NOMO-1 treated with DMSO at 0.1 percent for 48 hours (cell line): ENCODE measurements at regions not wholly inside any gene's neighbourhood (a gene's known extent, or its start where the extent isn't known, plus 50 kb on each side); places are given as distances from the start of the nearest gene placed in this dataset.
"Not testable (repeated sequence)": the region's sequence is repeated elsewhere in the genome, so short reads cannot be mapped to it uniquely, and the experiment has no call there.

ENCODE experiments used
- DNase-seq: peaks from one replicate; lab custom pipeline; 2025; ENCODE audit not compliant: unreplicated experiment; lab: John Stamatoyannopoulos, UW

DNA sequence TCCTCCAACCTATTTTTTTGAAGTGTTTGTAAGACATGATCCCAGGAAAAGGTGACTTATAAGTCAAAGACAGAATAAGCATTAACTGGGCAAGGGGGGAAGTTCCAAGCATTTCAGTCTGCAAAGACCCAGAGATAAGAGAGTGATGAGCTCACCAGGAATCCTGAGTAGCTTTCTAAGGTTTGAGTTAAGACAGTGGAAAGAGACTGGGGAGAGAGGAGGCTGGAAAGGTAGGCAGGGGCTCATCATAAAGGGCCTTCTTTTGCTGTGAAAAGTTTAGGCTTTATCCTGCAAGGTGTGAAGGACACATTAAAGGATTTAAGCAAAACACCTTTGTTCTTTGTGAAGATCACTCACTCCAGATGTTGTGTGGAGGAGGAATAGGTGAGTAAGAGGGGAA, 438.8 kb downstream of the CHL1 start:
- no peak for DNase-seq

DNA sequence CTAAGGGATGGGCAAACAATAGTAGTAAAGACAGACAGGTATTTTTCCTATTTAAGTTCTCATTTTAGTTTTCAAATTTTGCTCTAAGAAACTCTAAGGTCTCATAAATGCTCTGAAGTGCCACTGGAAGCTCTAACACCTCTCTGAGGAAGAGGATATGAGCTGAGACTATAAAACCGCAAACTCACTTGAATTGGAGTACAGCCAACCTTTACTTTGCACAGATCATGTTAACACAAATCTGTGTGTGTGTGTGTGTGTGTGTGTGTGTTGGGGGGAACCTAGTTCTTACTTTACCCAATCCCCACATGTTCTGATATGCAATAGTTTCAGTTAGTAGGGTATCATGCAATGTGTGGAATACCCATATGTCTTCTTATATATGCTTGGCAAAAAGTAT, 446.8 kb downstream of the CHL1 start:
- DNase-seq: no peak

DNA sequence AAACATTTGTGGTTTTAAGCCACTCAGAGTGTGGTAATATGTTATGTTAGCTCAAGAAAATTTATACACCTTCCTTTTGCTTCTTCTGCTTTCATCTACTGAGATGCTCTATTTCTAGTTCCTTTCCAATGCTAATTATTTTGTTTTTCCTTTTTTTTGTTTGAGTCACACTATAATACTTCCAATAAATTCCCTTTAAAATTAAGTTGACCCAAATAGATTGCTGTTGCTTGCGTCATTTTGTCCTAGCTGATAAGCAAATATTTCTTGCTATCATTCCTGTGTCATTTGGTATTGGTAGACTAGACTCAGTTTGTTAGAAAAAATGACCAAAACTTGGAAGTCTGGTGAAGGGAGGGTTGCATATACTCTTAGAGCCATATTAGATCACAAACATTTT, 437.0 kb upstream of the CNTN6 start:
- no peak for DNase-seq

DNA sequence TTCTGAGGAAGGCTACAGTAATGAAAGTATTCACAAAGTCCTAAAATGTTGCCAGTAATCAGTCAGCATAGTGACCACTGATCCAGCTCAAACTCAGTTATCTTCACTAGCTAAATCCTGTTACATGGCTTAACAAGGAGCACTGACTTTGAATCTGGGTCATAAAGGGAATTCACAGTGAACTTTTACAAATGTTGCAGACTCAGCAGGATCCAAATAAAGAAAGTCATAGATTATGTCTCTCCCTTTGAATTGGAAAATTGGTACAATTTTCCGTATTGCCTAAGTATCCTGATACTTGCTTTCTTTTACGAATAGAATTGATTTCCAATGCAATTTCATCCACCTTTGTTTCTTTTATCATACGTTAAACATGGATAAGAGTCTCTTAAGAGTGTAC, 431.5 kb upstream of the CNTN6 start:
- no peak for DNase-seq

DNA sequence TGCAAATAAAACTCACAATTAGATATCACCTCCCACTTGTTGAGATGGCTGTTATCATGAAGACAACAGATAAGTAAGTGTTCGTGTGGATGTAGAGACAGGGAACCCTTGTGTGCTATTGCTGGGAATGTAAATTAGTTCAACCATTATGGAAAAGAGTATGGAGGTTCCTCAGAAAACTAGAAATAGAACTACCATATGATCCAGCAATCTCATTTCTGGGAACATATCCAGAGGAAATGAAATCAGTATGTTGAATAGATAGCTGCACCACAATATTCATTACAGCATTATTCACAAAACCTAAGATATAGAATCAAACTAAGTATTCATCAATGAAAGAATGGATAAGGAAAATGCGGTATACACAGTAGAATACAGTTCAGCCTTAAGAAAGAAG, 418.7 kb upstream of the CNTN6 start:
- no peak for DNase-seq

DNA sequence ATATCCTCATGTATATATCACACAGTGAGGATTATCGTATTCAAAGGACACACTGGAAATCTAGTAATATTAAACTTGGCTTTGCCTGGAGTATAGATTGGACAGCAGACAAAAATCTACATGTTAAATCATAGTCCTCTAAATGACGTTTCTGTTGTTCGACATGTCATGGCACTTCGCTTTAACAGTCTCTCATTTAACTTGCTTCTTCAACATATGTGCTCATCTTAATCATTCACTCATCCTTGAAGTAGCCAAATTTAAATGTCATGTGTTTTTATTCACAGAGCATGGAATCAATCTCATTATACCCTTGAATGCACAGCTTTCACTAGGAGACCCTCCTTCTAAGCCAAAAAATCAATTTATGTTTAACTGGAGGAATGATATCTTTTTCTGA, 417.0 kb upstream of the CNTN6 start:
- no peak for DNase-seq

DNA sequence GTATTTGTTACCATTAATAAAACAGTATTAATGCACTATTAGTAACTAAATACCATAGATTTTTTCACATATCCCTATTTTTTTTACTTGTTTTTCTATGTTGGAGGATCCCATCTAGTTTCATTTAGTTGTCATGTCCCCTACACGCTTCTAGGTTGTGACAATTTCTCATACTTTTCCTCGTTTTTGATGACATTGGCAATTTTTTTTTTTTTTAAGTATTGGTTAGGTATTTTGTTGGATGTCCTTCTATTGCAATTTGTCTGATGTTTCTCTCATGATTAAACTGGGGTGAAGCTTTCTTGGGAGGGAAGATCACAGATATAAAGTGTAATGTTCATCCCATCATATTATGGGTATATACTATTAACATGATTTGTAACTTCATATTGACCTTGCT, 409.1 kb upstream of the CNTN6 start:
- no peak for DNase-seq

DNA sequence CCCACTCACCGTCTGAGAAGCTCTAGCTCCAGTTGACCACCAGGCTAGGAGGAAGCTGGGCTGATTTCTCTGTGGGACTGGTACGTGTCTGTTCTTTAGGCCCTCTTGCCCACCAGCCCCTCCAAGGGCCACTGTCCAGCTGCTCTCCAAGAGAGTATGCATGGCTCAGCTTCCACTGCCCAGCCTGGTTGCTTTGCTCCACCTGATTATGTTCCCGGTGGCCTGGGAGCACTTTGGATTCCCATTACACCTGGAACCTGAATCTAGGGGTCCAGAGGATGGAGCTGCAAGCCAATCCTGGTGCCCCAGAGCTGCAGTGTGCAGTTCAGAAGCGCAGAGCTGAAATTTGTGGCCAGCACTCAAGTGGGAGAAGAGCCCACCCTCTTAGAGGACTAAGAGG, 402.1 kb upstream of the CNTN6 start:
- no peak for DNase-seq

DNA sequence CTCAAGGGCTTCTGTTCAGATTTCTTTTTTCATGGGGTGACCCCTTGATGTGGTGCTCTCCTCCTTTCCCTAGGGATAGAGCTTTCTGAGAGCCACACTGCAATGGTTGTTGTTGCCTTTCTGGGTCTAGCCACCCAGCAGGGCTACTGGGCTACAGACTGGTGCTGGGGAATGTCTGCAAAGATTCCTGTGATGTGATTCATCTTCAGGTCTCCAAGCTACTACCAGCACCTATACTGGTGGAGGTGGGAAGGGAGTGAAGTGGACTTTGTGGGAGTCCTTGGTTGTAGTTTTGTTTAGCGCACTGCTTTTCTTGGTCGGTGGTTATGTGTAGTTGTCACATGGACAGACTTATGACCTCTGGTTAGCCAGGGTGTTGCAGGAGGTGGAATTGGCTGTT, 392.3 kb upstream of the CNTN6 start:
- DNase-seq: no peak

DNA sequence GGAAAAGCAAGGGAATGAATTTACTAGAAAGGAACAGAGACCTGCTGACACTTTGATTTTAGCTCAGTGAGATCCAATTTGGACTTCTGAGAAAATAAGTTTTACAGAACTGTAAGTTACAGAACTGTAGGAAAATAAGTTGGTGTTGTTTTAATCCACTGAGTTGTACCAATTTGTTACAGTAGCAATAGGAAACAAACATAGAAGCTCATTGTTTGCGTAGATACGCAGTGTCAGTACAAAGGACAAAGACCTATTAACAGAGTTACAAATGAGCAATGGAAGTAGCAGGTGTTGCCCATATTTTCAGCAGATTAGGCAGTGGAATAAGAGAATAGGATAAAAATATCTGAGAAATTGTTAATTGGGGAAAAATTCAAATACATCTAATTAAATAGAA, 385.8 kb upstream of the CNTN6 start:
- DNase-seq: no peak

DNA sequence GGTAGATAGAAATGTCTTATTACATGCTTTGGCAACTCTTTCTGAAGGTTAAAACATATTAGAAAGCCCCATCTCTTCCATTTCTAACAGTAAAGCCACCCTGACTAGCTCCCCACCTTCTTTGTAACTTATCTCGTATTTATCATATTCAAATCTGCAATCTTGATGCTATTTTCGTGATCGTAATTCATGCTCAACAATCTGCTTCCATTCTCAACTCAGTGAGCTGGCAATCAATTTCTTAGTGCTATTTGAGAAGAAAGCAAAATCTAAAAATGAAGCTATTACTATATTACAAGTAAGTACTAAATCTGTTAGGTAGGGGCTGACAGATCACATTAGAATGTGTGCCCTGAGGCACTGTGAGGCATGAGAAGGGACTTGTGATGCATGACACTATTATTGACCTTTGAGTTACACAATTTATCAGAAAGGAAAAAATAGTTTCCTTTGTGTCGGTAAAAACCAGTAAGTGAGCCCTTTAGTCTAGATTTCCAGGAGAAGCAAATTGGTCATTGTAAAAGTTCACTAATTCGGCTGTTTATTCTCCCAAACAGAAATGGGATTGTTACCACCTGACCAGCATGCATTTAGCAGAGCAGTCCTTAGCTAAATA, 379.7 kb upstream of the CNTN6 start:
- DNase-seq: no peak

DNA sequence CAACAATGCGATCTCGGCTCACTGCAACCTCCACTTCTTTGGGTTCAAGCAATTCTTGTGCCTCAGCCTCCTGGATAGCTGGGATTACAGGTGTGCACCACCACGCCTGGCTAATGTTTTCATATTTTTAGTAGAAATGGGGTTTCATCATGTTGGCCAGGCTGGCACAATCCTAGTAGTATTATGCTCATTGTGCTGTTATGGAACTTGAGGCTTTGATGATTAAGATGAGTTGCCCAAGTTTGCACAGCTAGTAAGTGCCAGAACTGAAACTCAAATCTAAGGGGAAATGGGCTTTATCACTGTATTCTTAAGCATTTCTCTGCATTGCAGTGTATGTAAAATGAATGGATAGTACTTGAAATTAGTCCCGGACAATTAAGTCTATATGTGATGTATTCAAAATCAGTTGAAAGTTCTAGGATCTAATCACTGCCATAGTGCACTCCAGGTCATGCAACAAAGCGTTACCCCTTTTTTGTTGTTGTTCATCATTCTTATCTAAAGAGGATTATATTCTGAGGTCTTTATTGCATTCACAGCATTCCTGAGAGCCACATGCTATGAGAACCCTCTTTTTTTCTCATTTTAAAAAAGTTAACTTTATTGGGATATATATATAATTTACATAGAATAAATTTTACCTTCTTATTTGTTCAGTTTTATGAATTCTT, 378.7 kb upstream of the CNTN6 start:
- DNase-seq: no peak

DNA sequence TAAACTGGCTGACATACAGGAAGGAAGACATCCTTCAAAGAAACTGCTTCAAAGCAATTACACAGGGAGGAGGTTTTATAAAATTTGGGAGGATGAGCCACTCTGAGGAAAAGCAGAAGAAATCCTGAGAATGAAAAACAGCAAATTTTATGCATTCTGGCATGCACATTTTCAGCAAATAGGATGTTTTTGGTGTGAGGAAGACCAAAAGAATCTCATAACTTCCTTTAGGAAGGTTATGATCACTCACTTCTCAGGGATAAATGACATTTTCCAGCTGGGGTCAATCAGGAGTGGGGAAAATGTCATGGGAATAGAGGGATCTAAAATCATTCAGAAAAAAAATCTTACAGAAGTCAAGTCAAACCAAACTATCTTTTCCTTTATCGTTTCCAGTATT, 371.7 kb upstream of the CNTN6 start:
- DNase-seq: no peak

DNA sequence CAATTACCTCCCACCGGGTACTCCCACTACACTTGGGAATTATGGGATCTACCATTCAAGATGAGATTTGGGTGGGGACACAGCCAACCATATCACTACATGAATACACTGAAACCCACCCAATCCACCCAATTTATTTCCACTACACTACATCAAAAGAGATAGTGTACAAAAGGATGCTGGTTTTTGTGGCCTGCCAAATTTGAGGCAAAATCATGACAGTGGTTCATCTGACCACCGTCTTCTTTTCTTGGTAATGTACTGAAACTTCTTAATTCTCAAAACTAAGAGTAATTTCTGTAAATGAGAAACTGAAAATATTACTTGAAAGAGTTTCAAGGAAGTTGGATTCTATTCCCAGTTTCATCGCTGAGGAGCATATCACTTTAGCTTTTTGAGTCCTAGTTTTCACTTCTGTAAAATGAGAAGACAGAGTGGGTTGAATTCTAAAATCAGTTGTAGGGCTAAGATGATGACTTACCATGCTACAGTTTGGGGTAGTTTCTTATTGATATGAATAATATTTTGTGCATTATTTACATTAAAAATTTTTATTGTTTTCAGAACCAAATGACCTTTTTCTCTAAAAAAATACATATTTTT, 360.4 kb upstream of the CNTN6 start:
- no peak for DNase-seq

DNA sequence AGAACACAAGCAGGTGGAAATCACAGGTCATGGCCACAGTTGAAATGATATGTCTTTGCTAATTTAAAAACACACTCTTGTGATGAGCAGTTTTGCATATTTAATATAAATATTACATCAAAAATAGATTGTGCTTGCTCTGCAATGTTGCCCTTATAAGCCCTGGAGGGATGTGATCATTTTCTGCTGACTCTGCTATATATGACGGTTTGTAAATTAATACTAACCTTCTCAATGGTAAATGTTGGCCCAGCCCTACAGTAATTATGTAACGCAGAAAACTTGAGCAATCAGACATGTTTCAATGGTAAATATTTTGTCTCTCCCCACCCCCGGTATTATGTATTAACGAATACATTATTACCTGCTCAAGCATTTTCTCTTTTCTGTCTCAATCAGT, 359.5 kb upstream of the CNTN6 start:
- no peak for DNase-seq

DNA sequence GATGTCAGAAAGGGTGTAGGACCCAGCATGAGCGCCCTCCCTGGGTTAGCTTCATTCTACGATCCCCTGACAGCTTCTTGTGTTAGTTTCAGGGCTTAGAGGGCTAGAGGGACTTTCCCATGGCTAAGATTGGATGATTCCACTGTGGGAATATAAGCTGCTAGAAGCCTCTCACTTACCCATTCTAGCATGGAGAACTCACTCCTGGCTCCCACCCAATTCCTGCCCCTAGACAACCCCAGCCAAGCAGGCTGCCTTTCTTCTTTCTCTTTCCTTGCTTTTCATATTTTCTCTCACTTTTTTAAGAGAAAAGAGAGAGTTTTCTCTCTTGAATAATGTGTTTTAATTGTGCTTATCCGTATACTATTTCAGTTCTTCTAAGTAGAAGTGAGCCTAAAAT, 335.1 kb upstream of the CNTN6 start:
- DNase-seq: no peak

DNA sequence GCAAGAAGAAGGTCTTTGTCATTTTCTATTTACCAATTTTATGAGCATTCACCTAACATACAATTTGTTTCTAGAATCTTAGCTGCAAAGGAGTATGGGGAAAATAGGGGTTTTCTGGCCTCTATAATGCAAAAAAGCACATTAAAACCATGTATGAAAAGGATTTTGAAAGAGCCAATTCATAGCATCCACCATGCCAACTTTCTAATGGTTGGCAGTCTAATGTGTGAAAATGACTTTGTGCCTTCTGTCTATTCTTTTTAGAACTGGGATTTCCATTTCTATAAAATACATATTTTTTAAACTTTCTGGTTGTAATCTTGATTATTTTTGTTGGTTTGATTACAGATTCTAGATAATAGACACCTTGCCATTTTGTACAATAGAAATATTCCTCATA, 333.7 kb upstream of the CNTN6 start:
- DNase-seq: no peak

DNA sequence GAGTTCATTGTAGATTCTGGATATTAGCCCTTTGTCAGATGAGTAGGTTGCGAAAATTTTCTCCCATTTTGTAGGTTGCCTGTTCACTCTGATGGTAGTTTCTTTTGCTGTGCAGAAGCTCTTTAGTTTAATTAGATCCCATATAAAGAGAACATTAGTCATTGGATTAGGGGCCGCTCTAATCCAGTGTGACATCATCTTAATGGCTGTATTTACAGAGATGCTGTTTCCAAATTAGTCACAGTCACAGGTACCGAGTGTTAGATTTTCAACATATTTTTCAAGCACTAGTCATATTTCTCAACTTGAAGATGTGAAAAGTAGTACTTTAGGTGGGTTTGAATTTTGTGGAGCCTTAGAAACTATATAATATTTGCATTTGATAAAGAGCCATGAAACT, 319.4 kb upstream of the CNTN6 start:
- not testable (repeated sequence) for DNase-seq

DNA sequence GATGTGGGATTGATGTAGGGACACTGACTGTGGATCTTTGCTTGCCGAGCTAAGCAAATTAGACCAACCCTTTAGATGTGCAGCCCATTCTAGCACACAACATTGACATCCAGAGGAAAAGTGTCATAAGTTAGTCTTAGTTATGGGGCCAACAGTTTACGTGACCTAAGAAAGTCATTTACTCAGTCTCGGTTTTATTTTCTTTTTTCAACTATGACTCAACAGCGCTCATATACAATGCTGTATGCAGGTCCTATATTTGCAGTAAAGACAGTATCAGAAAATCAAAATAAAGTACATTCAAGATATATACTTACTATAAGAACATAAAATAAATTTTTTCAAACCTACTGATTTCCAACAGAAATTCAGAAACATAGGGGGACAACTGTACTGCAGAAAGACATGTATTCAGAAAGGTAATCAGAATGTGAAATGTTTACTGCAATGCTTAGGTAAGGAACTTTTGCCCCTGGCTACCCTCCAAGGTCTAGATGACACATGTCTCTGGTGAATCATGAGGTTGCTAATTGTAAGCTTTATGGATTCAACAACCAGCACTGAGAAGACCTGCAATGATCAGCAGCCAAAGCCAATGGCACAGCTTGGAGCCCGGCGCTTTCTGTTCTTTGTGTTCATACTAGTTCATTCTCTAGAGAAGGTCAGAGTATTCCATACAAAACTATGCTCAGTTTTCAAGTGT, 317.5 kb upstream of the CNTN6 start:
- no peak for DNase-seq

DNA sequence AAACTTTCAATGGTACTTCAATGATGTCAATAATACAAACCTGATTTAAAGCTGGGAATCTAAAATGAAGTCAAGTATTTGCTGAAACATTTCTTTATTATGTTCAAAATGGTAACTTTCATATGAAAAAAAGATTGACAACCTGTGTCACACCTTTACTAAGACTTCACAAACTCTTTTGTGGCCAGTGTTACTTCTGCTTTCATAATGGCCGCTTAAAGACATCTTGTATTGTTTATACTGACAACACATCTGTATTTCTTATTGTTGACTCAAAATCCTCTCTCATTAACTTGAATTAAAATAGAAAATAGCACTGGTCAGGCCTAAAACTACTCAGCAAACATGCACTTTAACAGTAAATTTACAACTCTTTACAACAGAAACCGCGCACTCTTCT, 312.3 kb upstream of the CNTN6 start:
- no peak for DNase-seq

DNA sequence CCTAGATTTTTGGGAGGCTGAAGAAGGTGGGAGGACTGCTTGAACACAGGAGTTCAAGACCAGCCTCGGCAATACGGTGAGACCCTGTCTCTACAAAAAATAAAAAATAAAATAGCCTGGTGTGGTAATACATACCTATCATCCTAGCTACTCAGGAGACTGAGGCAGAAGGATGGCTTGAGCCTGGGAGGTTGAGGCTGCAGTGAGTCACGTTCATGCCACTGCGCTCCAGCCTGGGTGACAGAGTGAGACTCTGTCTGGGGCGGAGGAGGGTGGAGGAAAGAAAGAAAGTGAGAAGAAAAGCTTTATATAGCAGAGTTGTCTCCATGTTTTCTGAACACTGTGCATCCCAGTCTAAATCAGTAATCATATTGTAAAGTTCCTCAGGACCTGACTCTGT, 301.4 kb upstream of the CNTN6 start:
- no peak for DNase-seq

DNA sequence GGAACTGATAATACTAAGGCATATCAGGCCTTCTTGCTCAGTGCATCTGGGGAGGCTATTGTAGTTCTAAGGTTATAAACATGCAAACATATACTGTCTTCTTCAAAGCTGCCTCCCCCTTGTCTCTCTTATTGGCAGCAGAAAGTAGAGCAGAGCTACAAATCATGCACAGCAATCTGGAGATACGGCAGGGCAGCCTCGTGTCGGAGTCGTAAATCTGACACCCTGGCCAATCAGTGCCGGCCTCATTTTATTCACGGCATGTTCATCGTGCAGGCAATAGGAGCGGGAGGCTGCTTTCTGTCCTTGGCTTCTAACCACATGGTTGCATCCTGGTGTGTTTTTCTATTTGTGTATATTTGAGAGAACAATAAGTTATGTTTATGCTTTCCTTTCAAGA, 300.2 kb upstream of the CNTN6 start:
- DNase-seq: no peak
